Kidney epithelial cell (primary cell): ENCODE measurements at regions not wholly inside any gene's neighbourhood (a gene's known extent, or its start where the extent isn't known, plus 50 kb on each side); places are given as distances from the start of the nearest gene placed in this dataset.

Experiments used
- DNase-seq: peaks from one replicate; pipeline ENCODE4 v3.0.0-alpha.2; 2010; ENCODE audit warnings: low read depth
- H3K27me3 ChIP-seq: 2 replicates; pipeline ENCODE4 v1.6.0; 2011; ENCODE audit warnings: low read length; ENCODE audit not compliant: control insufficient read depth, insufficient read depth
- H3K36me3 ChIP-seq: 2 replicates; pipeline ENCODE4 v1.5.1; 2011; ENCODE audit warnings: low read length; ENCODE audit not compliant: control insufficient read depth, insufficient read depth
- H3K4me3 ChIP-seq: 2 replicates; pipeline ENCODE4 v1.5.1; 2011; ENCODE audit warnings: low read depth, mild to moderate bottlenecking, control low read depth, low read length
- TF ChIP-seq, protein P1 (sequence below): IDR thresholded peaks from 2 replicates; pipeline ENCODE4 v1.5.1; 2011; ENCODE audit warnings: mild to moderate bottlenecking, moderate library complexity, low read length, control low read depth, inconsistent platforms; ENCODE audit not compliant: insufficient read depth, poor library complexity, severe bottlenecking

DNA sequence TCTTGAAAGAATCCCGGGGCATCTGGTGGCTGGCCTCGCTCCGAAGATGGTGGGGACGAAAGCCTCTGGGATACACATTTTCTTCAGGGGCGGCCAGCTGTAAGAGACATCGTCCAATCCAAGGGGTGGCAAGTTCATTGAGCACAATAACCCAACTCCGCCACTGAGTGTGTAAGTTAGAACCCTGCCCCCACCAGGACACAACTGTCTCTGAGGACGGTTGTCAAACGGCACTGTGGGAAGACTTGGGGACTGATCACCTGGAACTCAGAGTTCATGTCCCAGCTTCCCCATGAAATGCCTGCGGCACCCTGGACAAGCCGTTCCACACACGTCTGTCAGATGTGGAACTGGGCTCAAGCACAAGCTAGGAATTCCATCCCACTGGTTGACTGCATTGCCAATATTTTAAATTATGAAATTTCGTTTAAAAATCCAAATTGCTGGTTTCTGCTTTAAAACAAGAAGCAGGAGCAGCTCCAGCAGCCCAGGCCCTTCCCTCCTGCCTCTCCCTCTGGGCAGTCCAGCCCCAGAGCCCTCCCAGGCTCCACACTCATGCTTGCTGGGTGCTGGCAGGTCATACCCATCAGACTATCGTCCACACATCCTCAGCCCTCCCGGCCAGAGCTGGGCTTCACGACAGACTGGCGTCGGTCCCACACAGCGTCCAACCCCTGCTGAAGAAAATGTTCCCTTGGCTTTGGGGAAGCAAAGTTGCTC, 80.9 kb upstream of the AFDN start:
- no peak for DNase-seq
- H3K36me3 ChIP-seq, result no peaks in the 10 kb centered on the region
- TF ChIP-seq, protein P1, sequence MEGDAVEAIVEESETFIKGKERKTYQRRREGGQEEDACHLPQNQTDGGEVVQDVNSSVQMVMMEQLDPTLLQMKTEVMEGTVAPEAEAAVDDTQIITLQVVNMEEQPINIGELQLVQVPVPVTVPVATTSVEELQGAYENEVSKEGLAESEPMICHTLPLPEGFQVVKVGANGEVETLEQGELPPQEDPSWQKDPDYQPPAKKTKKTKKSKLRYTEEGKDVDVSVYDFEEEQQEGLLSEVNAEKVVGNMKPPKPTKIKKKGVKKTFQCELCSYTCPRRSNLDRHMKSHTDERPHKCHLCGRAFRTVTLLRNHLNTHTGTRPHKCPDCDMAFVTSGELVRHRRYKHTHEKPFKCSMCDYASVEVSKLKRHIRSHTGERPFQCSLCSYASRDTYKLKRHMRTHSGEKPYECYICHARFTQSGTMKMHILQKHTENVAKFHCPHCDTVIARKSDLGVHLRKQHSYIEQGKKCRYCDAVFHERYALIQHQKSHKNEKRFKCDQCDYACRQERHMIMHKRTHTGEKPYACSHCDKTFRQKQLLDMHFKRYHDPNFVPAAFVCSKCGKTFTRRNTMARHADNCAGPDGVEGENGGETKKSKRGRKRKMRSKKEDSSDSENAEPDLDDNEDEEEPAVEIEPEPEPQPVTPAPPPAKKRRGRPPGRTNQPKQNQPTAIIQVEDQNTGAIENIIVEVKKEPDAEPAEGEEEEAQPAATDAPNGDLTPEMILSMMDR, result no peak
- no peaks in the 10 kb centered on the region for H3K27me3 ChIP-seq
- no peak overlapping the region for H3K4me3 ChIP-seq

DNA sequence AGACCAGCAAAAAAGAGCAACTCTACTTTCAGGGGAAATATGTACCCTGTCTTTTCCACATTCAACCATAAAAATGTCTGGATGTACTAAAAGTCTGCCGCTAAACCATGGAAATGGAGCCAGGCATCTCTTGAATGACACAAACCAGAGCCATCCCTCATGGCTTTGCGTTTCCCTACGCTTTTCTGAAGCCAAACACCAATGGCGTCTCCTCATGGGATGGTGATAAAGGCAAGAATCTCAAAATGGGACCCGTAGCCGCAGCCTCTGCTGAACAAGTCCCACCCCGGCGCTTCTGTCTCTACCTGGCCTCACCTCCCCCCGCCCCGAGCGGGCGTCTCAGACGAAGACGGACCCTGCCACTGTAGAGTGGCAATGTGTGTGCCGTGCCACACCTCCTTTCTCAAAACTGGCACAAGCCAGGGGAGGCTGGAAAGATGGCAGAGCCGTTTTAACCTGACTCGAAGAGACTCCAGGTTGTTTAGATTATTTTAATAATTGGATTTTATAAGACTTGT, 80.3 kb upstream of the AFDN start:
- no peak for DNase-seq
- no peaks in the 10 kb centered on the region for H3K27me3 ChIP-seq
- H3K4me3 ChIP-seq, result no peak overlapping the region
- TF ChIP-seq, protein P1, result no peak
- H3K36me3 ChIP-seq, result no peaks in the 10 kb centered on the region

DNA sequence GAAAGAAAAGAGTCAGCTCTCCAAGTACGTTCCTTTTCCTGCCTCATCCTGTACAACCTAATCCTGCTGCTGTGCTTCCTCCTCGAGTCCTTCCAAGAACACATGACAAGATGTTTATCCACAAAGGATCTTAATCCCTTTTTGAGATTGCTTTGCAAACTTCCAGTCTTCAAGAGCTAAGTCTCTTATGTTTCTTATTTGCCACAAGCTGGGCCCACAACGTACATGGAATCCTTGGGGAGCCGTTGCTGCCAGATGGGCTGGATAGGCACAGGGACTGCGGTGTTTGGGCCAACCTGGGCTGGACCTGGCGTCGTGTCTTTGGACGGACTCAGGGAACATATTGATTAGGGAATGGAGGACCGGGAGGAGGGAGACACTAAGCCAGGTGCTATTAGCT, 79.7 kb upstream of the AFDN start:
- no peaks in the 10 kb centered on the region for H3K27me3 ChIP-seq
- TF ChIP-seq, protein P1, result no peak
- no peak overlapping the region for H3K4me3 ChIP-seq
- H3K36me3 ChIP-seq, result no peaks in the 10 kb centered on the region
- DNase-seq, result no peak

DNA sequence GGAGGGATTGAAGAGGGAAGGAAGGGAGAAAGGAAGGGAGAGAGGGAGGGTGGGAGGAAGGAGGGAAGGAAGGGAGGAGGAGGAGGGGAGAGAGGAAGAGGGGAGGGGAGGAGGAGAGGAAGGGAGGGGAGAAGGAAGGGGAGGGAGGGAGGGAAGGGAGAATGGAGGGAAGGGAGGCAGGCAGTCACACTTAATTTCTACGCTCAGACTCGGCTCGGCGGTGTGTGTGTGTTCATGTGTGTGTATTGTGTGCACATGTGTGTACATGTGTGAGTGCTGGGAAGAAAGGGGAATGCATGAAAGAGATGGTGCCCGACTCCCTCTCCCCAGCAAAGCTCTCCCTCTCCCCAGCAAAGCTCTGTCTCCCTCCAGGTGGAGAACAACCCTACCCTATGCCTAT, 79.1 kb upstream of the AFDN start:
- TF ChIP-seq, protein P1, result no peak
- Histone ChIP-seq H3K36me3 (no peaks in the 10 kb centered on the region), H3K27me3 (no peaks in the 10 kb centered on the region), H3K4me3 (no peak overlapping the region)
- DNase-seq, result no peak

DNA sequence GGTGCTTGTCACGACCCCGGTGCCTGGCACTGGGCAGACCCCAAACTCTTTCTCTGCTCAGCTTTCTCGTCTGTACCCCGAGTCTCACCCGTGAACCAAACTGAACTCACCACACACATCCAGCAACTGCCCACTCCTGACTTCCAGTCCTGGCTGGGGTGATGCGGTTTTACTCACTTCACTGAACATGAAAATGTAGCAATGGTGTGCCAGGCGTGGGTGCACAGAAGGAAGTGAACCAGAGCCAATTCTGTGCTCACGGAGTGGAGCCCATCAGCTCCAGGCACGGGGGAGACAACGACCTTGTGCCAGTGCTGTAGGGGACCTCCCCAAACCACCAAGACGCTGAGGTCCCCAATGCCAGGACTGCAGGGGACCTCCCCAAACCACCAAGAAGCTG, 78.7 kb upstream of the AFDN start:
- Histone ChIP-seq H3K27me3 (no peaks in the 10 kb centered on the region), H3K4me3 (no peak overlapping the region), H3K36me3 (no peaks in the 10 kb centered on the region)
- TF ChIP-seq, protein P1, result no peak
- DNase-seq, result no peak
